OCI-LY3 (cell line): ENCODE measurements at regions not wholly inside any gene's neighbourhood (a gene's known extent, or its start where the extent isn't known, plus 50 kb on each side); places are given as distances from the start of the nearest gene placed in this dataset.

Source experiments
- EZH2phosphoT487 ChIP-seq: fragments of 200-600 bp; shearing (Covaris generic); IDR thresholded peaks from 2 replicates; pipeline ENCODE4 v1.6.1; 2018; ENCODE audit warnings: antibody characterized with exemption, mixed run types, low read depth
- TF ChIP-seq, protein P1 (sequence below): fragments of 200-600, 300-600 bp; sonication (generic); IDR thresholded peaks from 2 replicates; pipeline ENCODE4 v1.5.1; 2014; ENCODE audit warnings: antibody characterized with exemption, low read length, low read depth

DNA sequence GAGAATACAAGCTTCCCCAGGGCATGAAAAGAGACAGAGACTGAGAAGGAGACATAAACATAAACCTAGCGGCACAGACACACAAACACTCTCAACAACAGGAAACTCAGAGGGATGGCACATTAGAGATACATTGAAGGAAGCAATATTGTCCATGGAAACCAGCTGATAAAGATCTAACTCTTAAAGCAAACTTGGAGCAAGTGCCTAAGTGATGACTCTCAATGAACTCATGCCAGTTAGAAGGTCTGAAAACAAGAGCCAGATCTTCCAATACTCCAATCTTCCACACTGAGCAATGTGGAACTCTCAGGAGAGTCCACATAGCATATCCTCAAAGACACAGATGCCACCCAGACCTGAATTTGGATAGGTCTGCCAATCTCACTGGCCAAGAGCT lies 168.8 kb upstream of the ISX start:
- TF ChIP-seq, protein P1, sequence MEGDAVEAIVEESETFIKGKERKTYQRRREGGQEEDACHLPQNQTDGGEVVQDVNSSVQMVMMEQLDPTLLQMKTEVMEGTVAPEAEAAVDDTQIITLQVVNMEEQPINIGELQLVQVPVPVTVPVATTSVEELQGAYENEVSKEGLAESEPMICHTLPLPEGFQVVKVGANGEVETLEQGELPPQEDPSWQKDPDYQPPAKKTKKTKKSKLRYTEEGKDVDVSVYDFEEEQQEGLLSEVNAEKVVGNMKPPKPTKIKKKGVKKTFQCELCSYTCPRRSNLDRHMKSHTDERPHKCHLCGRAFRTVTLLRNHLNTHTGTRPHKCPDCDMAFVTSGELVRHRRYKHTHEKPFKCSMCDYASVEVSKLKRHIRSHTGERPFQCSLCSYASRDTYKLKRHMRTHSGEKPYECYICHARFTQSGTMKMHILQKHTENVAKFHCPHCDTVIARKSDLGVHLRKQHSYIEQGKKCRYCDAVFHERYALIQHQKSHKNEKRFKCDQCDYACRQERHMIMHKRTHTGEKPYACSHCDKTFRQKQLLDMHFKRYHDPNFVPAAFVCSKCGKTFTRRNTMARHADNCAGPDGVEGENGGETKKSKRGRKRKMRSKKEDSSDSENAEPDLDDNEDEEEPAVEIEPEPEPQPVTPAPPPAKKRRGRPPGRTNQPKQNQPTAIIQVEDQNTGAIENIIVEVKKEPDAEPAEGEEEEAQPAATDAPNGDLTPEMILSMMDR: no peak
- TF ChIP-seq EZH2phosphoT487: no peak
